Limb (tissue), 2 donors: ENCODE measurements at regions not wholly inside any gene's neighbourhood (a gene's known extent, or its start where the extent isn't known, plus 50 kb on each side); places are given as distances from the start of the nearest gene placed in this dataset.

Experiments
- DNase-seq, 2 donors: peaks; one replicate each; pipeline ENCODE4 v3.0.0-alpha.2; 2016; ENCODE audit errors: extremely low spot score in 2 of 2

DNA sequence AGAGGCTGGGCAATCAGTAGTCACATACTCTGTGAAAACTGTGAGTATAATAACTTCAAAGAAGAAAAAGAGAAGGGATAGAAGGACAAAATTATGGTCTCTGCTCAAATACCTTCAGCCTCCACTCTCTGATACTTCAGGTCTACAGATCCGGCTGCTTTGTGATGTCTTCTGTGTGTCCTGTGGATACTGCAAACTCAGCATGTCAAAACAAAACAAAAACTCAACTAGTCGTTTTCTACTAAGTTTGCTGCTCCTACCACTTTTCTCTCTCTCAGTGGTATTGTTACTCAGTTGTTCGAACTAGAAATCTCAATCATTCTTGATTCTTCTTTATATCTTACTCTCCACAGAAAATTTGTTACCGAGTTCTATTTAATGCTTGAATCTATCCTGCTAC lies 202.4 kb upstream of the ANK2 start:
- DNase-seq: no peak

DNA sequence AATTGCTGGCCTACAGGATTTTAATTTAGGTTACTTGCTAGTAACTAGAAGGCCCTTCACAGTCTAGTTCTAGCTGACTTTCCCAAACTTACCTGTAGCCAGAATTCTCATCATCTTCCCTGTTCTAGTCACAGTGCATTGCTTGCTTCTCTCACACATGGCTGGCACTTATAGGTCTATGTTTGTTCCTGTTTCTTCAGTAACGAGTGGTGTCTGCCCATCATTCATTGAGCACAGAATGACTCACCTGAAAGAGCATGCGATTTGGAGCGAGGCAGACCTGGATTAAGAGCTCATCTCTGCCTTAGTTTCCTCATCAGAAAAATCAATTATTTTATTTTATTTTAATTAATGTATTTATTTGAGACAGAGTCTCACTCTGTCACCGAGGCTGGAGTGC lies 201.7 kb upstream of the ANK2 start:
- DNase-seq: no peak

DNA sequence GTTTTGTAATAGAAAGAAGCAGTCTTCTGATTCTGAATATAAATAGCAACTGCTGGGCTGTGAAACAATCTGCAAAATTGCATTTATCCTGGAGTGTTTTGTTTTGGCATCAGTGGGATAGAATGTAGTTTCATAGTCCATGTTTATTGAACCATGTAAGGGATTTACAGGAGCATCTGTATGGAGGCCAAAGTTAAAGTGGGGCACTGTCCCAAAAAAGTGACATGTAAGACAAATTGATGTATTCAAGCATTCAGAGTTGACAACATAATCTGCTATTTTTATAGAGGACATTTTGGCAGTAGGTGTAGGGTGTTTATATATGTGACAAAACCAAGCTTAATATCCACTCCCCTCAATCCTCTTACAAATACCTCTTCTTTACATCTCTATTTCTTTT lies 200.5 kb upstream of the ANK2 start:
- DNase-seq: no peak

GRCh38 chr4:112852601-112853000 lies 196.9 kb upstream of the ANK2 start:
- peak in 1 of 2 donors; percentile 28 for DNase-seq

DNA sequence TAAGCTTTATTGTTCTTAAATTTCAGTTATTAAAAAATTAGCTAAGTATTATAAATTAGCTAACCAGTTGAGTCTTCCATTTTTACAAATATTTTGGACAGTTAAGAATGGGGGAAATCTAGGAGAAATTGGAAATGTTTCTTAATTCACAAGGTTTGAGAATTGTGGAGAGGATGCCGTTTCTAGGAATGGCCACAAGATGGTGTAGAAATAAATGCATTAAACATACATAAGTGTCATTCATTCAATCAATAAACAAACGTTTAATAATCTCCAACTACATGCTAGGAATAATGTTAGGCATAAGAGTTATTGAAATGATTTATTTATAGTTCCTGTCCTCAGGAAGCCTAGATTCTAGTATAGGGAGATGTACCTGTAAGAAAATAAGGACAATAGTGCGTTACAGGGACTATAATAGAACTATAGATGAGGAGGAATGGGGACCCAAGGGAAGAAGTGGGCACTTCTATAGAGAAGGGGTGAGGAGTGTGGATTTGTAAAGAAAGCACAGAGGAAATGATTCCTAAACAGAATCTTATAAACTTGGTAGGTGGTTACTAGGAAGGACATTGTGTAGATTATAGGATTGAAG lies 195.7 kb upstream of the ANK2 start:
- no peak for DNase-seq

GRCh38 chr4:112854420-112854819 lies 195.0 kb upstream of the ANK2 start:
- no peak for DNase-seq

- no peak for DNase-seq
Observed at GRCh38 chr4:112855058-112855457, 194.4 kb upstream of the ANK2 start.

- no peak for DNase-seq
Observed at GRCh38 chr4:112857461-112857860, 192.0 kb upstream of the ANK2 start.

DNA sequence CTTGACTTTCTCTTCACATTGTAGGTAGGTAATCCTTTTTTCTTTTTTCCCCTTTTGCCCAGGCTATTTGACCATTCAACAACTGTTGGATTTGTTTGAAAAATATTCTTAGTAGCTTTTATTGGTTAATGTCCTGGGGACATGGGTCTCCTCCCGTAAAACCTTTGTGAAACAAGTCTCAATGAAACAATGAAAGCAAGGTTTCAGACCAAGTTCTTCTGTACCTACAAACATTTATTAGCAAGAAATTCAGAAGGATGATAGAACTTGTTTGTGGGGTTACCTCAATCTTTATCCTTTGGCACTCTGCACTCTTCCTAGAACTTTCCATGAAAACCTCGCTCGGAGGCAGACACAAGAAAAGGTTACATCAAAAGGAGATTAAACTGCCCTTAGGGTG lies 190.7 kb upstream of the ANK2 start:
- no peak for DNase-seq

DNA sequence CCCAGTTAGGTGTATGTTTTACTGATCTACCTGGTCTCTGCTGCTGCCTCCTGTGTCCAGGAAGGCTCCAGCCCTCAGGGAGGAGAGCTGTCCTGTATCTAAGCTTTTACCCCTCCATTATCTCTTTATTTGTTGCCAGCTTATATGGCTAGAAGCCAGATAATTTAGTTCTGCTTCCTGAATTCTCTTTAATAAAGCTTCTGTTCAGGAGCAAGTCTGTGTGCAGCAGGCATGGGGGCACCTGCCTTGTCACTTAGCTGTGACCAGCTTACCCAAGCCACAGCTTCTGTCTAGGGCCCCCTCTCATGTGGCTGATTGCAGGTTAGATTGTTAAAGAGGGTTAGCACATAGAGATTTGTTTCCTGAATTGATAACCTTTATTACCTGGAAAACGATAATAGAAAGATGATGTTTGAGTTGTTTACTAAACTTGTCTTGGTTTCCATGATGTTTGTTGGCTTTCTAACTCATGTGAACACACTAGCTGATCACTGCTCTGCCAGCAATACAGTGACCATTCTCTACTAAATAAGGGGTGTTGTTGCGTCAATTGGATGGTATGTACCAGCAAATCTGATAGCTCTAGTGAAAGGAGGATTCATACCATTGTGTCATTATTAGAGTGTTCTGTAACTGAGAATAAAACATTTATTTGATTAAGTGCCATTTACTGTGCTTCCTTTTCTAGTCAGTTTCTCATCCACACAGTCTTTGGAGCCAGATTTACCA lies 189.8 kb upstream of the ANK2 start:
- DNase-seq: no peak

GRCh38 chr4:112860830-112861690 lies 188.4 kb upstream of the ANK2 start:
- no peak for DNase-seq

DNA sequence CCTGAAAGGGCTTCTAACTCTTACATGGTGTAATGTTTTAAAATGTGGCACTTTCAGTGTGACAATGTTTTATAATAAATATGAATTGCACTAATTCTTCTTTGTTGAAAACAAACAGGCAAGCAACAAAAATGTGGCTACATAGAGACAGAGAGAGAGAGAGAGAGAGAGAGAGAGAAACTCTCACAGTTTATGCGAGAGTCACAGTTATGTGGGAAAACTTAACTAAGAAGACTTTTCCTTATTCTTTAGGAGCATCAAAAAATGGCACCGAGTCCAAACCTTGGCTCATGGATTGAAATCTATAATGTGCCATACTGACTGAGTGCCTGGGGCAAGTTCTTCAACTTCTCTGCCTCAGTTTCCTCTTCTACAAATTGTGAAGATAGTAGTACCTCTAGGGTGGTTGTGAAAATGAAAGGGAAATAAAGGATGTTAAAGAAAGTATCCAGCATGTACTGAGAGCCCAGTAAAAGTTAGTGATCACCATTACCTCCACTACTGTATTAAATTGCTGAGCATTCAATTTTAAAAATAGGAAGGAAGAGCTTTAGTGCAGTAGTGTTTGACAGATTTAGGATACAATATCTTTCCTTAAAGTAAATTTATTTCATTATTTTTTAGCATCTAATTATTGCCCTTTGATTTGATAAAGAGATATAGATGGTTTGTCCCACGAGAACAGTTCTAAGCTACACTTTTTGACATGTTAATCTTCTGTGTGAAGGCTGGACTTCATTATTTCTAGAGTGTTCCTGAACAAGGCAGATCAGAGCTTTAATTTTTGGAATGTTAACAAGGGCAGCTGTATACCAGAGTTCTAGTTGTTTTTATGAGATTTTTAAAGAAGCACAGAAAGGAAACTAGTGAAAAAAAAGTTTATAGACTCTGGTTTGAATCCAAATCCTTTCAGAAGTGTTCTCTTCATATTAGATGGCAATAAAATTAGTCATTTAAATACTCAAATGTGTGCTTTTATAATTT lies 187.5 kb upstream of the ANK2 start:
- DNase-seq: peak in 1 of 2 donors; percentile 38

GRCh38 chr4:112865443-112865842 lies 184.0 kb upstream of the ANK2 start:
- DNase-seq: no peak

- no peak for DNase-seq
Observed at GRCh38 chr4:112876316-112876715, 173.1 kb upstream of the ANK2 start.

DNA sequence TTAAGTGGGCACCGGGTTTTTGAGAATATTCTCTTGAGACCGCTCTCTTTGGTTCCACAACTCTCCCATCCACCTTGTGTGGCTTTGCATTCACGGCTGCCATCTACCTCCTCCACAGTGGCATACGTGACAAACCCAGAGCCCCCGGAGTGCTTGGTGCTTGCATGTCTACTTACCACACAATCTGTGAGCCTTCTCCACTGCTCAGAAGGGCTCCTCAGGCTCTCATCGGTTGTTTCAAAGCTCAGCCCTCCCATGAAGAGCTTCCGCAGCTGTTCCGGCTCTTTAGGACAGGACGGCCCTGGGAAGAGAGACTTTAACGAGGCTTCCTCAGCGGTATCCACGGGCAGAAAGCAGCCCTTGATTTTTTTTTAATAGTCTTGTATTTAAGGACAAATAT lies 167.6 kb upstream of the ANK2 start:
- DNase-seq: peak in 1 of 2 donors; percentile 38

- no peak for DNase-seq
Observed at GRCh38 chr4:112882286-112882685, 167.2 kb upstream of the ANK2 start.

DNA sequence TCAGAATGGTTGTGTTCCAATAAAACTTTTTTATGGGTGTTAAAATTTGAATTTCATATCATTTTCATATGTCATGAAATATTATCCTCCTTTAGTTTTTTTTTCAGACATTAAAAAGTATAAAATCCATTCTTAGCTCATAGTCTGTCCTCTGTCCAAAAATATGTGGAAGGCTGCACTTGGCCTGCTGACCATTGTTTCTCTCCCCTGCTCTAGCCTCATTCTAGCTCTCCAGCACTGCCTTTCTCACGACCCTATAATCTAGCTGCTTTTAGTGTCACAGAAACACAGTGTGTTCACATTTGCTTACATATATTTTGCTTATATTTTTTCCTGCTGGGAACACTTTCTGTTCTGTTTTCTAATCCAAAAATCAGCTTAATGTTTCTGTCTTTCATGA lies 165.0 kb upstream of the ANK2 start:
- no peak for DNase-seq

DNA sequence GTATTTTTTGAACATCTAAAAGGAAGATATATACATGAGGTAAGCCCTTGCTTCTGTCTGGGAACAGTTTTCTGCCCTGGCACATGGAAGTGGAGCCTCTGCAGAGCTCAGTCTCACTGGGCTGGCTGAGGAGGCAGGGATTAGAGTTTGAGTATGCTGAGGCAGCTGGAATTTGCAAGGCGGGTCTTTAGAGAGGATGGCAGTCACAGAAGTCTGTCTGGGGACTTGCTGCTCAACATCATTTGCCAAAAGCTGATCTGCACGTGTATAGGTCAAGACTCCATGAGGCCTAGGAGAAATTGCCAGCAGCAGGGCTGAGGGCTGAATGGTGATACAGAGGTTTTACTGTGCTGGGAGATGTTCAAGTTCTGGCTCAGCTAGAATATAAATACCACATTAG lies 163.6 kb upstream of the ANK2 start:
- DNase-seq: no peak

DNA sequence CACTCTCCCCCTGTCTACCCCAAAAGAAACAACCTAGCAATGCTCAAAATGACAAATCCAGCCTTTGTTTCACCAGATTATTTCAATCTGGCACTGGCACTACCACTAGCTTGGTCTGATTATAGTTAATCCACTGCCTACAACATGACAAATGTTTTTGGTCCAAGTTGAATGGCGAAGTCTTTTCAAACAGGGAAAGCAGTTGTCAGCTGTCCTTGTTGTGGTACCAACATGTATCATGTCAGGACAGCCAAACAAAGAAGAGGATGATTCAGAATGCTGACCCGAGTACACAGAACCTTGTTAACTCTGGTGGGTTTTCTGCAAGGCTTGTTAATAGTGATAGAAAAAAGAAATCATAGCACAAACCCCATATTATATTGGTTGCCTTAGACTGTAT lies 160.8 kb upstream of the ANK2 start:
- DNase-seq: no peak

DNA sequence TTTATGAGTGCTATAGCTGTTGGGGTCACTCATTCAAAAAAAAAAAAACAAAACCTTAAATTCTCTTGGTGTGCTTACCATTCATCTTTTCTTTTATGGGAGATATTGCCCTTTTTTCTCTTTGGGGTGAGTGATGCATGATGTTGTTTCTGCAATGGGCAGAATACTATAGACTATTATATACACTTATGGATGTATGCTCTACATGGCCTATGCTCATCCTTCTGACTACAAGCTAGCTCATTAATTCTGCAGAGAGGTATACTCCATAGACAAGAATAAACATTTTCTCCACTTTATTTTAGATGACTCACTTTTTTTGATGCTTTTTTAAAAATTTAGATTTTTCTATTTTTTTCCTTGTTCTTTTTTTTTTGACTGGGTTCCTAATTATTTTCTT lies 160.3 kb upstream of the ANK2 start:
- no peak for DNase-seq
